ENCODE measurements at regions not wholly inside any gene's neighbourhood (a gene's known extent, or its start where the extent isn't known, plus 50 kb on each side); places are given as distances from the start of the nearest gene placed in this dataset.

DNA sequence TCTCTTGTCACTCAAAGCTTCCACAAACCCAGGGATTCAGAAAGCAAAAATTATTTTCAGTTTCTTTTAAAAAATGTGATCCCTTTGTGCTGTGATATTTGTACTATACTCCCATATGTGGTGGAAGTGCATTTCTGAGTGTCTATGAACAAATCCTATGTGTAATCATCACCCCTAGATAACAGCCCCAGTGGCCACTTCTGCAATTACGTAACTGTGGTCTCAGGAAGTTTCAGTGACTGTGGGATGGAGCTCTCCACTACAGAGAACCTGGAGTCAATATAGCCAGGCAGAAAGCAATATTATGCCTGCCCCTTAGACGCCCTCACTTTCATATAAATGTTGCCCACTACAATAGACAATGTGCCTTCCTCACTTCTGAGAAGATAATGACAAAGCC is 1101.7 kb upstream of the GHITM start:
- TF ChIP-seq, protein P1, sequence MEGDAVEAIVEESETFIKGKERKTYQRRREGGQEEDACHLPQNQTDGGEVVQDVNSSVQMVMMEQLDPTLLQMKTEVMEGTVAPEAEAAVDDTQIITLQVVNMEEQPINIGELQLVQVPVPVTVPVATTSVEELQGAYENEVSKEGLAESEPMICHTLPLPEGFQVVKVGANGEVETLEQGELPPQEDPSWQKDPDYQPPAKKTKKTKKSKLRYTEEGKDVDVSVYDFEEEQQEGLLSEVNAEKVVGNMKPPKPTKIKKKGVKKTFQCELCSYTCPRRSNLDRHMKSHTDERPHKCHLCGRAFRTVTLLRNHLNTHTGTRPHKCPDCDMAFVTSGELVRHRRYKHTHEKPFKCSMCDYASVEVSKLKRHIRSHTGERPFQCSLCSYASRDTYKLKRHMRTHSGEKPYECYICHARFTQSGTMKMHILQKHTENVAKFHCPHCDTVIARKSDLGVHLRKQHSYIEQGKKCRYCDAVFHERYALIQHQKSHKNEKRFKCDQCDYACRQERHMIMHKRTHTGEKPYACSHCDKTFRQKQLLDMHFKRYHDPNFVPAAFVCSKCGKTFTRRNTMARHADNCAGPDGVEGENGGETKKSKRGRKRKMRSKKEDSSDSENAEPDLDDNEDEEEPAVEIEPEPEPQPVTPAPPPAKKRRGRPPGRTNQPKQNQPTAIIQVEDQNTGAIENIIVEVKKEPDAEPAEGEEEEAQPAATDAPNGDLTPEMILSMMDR (IDR thresholded peaks at IDR 0.05) = no peak

DNA sequence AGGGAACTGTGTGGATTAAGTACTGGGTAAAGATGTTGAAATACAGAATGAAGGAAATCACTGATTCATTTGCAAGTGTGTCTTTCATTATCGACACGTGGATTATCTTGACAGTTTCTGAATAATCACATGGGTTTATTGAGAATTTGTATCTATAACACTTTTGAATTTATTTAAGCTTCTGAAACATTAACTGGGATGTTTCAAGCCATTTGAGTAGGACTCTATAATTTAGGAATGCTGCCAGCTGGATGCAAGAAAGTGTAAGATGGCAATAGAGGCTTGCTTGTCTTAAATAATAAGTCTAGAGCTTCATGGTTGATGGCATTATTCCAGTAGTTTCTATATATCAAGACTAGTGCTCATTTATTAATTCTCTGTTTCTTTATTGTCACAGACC is 1100.7 kb upstream of the GHITM start:
- TF ChIP-seq, protein P1 (IDR thresholded peaks at IDR 0.05) = no peak

DNA sequence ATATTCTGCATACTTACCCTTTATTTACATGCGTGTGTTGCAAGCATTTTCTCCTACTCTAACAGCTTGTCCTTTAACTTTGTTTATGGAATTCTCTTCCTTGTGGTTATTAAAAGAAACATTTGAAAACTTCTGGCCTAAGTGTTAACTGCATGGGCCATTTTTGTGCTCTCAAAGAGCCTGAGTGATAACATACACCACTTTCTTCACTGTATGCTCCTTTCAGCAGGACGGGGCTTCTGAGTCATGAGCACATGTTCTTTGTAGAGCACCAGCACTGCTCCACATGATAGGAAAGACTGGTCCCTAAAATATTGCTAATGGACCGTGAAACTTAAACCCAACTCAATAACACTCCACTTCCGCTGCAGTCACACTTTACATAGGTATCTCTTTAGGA is 1093.6 kb upstream of the GHITM start:
- TF ChIP-seq, protein P1 (IDR thresholded peaks at IDR 0.05) = no peak

DNA sequence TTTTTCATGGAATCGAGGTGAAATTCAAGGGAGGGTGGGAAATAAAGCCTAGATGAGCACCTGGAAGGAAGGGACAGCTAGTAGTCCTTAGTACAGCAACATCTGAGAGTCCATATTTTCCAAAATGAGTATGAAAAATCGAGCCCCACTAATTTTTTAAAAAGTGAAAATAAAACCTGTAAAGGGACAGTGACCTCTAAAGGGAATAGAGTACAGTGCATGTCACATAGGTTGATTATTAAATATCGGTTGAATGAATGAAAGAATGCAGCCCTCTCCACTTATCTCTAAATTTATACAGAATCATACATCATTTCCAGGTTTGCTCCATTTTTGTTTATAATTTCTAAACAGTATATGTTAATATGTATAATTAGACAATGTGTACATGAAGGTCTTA is 1088.5 kb upstream of the GHITM start:
- TF ChIP-seq, protein P1 (IDR thresholded peaks at IDR 0.05) = peak; percentile 35; the same call in 1 of the 2 replicates

DNA sequence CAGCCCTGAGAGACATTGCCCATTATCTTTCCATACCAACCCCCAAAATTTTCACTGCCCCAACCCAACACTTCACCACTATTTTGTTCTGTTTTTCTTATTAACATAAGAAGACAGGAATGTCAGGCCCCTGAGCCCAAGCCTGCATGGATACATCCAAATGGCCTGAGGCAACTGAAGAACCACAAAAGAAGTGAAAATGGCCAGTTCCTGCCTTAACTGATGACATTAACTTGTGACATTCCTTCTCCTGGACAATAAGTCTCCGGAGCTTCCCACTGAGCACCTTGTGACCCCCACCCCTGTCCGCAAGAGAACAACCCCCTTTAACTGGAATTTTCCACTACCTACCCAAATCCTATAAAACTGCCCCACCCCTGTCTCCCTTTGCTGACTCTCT is 1076.4 kb upstream of the GHITM start:
- TF ChIP-seq, protein P1 (IDR thresholded peaks at IDR 0.05) = no peak

DNA sequence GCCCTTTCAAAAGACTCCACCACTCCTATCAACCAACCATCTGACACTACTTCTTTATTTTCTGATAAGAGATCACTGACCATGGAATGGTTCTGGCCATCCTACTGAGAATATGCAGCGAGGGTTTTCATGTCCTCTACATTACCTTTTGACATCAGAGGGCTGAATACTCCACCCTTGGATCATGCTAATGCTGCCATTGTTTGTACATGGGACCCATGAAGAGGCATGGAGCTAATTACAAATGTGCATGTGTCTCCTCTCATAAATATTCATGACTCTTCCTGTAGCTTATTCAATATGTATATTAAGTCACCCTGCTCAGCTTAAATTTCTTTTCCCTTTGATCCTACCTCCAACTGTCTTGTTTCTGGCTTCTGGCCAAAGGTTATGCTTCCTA is 1065.8 kb upstream of the GHITM start:
- TF ChIP-seq, protein P1 (IDR thresholded peaks at IDR 0.05) = no peak

DNA sequence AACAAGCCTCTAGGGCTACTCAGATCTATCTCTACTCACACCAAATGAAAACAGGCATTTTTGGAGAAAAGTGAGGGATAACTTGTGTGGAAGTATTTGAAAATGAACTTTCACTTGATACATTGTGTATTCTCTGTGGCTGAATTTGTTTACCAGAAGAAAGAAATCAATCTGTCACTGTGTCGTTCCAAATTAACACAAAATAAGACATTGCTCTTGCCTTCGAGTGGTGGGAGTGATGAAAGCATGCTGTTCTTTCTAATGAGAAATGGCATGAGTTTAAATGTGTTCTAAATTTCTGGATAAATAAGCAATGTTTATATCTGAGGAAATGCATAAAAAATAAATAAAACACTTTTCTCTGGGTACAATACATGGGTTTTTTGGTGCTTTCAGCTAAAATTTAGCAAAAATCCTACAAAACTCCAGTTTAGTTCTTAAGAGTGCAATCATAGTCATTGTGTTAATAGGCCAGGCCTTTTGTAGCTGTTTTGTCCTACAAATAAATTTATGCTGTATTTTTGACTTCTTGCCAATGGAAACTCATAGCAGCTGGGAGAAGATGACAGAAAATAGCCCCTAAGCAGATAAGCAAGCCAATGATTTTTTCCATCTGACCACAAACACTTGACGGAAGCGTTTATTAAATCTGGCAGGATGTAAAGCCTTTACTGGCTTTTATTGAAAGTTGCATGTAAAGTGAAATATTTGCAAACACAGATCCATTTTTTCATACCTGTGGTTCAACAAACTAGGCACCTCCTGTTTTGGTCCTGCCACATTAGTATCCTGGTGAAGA is 1064.1 kb upstream of the GHITM start:
- TF ChIP-seq, protein P1 (IDR thresholded peaks at IDR 0.05) = no peak
